Adrenal gland (tissue), 9 donors: ENCODE measurements at regions not wholly inside any gene's neighbourhood (a gene's known extent, or its start where the extent isn't known, plus 50 kb on each side); places are given as distances from the start of the nearest gene placed in this dataset.

ENCODE experiments used
- DNase-seq, 7 donors: peaks; one replicate each; pipeline ENCODE4 v3.0.0-alpha.2; 2019 to 2020
- H3K27ac ChIP-seq, 5 donors: fragments of 200-600 bp; sonication (generic) in 4 of 5; 1 replicate in 3 of 5; 2 replicates in 2 of 5; pipeline versions ENCODE4 v1.5.1 to v1.8.0; 2016 to 2020; ENCODE audit warnings: mild to moderate bottlenecking in 1 of 5
- H3K27me3 ChIP-seq: fragments of 200-600 bp; 2 replicates; pipeline ENCODE4 v1.8.0; 2021
- H3K36me3 ChIP-seq, 2 donors: fragments of 200-600 bp; replicated peaks in 1 of 2; 1 replicate in 1 of 2; 2 replicates in 1 of 2; pipeline versions ENCODE4 v1.5.1 to v1.8.0; 2018 to 2022
- H3K4me1 ChIP-seq, 2 donors: fragments of 200-600 bp; replicated peaks in 1 of 2; 1 replicate in 1 of 2; 2 replicates in 1 of 2; pipeline versions ENCODE4 v1.5.1 to v1.8.0; 2018 to 2021
- H3K4me3 ChIP-seq, 4 donors: fragments of 200-600 bp; sonication (generic) in 3 of 4; one replicate each; pipeline ENCODE4 v1.5.1; 2016 to 2018
- H3K9me3 ChIP-seq, 3 donors: fragments of 200-600 bp; sonication (generic) in 1 of 3; replicated peaks in 1 of 3; 1 replicate in 2 of 3; 2 replicates in 1 of 3; pipeline versions ENCODE4 v1.5.1 to v1.8.0; 2016 to 2021
- POLR2A ChIP-seq, 2 donors: fragments of 450-650 bp; IDR thresholded peaks; one replicate each; pipeline ENCODE4 v1.6.1; 2017; ENCODE audit warnings: antibody characterized with exemption in 2 of 2, mild to moderate bottlenecking in 2 of 2, moderate library complexity in 1 of 2
- WGBS, 4 donors: extraction: QIAGEN DNeasy Blood & Tissue Kit in 2 of 4; methylation state at CpG; one replicate each; pipeline versions ENCODE4 v1.1.5 to v1.1.7; 2013 to 2017; 5-methylcytosine and 5-hydroxymethylcytosine counted together
- intact Hi-C, 2 donors: fragments of 100-400 bp; cut with DNase I; formaldehyde crosslinking; loops; one replicate each; pipeline versions ENCODE4 v1.14.1 to v1.15.0; 2022 to 2023
- TF ChIP-seq, protein P1 (sequence below), 6 experiments: fragments of 450-650 bp in 4 of 6; fragments of 200-600 bp in 2 of 6; sonication (generic) in 1 of 6; IDR thresholded peaks; 1 replicate in 5 of 6; 2 replicates in 1 of 6; pipeline versions ENCODE4 v1.5.1 to v1.8.0; 2016 to 2021; ENCODE audit warnings: antibody characterized with exemption in 6 of 6, mild to moderate bottlenecking in 2 of 6, moderate library complexity in 1 of 6
- donor health status: healthy with polysubstance abuse.
- donor health status: Bipolar disorder and iron deficiency.
- donor health status: DM: yes; HTN: yes; CAD: no.
- donor health status: DM: no; HTN: no; CAD: no.
- donor health status: DM: no; HTN: no; CAD: no.

DNA sequence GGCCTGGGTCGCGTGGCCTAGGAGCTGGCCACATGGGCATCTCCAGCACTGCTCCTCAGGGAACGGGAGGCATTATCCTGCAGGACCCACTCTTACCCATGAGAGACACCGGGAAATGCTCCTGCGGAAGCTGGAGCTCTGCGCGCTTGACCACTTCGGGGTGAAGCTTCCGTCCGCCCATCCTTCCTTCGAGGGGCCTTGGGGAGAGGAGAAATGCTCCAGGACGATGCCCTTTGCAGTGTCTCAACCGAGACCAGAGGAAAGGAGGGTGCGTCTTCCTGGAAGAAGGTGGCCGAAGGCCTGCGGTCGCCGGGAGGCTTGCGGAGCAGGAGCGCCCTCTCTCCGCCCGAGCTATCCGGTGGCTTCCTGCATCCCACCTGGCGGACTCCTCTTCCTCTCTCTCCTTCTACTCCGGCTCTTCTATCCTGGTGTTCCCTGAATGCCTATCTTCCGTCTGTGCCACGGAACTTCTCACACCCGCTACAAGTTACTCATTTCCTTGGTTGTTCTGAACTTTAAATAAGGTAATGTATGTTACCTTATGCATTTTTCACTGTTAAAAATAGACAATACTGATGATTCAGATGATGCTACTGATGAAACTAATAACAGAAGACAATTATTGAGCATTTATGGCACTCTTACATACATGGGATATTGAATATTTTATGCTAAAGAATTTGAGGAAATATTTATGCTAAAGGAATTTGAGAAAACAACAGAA lies 91.4 kb downstream of the PRKAB2 start:
- WGBS, 4 donors: 15 to 21% (median 16%) methylated on average over 10 to 28 of the region's 28 CpGs
- Histone ChIP-seq H3K9me3 (no peaks in the 10 kb centered on the region), H3K4me3 (no peak overlapping the region), H3K27me3 (peaks cover 79% of the 10 kb centered on the region), H3K4me1 (peaks cover 5 to 8% of the 10 kb centered on the region in 2 donors), H3K36me3 (no peaks in the 10 kb centered on the region), H3K27ac (no peak overlapping the region)
- intact Hi-C loops: no loop called here
- TF ChIP-seq POLR2A (IDR thresholded peaks at IDR 0.05): no peak
- TF ChIP-seq, protein P1, sequence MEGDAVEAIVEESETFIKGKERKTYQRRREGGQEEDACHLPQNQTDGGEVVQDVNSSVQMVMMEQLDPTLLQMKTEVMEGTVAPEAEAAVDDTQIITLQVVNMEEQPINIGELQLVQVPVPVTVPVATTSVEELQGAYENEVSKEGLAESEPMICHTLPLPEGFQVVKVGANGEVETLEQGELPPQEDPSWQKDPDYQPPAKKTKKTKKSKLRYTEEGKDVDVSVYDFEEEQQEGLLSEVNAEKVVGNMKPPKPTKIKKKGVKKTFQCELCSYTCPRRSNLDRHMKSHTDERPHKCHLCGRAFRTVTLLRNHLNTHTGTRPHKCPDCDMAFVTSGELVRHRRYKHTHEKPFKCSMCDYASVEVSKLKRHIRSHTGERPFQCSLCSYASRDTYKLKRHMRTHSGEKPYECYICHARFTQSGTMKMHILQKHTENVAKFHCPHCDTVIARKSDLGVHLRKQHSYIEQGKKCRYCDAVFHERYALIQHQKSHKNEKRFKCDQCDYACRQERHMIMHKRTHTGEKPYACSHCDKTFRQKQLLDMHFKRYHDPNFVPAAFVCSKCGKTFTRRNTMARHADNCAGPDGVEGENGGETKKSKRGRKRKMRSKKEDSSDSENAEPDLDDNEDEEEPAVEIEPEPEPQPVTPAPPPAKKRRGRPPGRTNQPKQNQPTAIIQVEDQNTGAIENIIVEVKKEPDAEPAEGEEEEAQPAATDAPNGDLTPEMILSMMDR (IDR thresholded peaks at IDR 0.05): no peak
- DNase-seq: no peak

DNA sequence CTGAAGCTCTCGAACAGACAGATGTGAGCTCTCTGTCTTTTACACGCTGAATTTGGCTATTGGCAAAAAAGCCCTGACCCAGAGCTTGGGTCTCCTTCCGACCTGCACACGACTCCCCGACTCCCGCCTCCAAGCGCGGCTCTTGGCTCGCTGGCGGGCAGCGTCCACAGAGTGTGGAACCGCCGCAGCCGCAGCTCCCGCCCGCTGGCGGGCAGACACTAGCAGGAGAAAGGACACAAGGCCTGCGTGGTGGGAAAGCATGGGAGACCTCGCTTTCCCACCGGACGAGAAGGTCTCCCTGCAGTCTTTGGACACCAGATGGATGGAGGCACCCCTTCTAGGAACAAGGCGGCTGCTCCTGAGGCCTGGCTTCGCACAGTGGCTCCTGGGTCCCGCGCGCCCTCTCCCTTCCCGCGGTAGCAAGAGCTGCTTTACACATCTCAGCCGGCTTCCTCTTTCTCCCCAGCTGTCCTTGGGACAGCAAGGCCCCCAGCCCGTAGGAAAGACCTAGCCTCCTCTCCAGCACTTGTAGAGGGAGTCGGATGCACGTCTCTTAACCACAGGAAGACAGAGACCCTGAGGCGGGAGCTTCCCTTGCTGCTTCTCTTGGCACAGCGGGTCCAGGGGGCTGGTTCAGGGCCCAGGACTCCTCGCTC lies 92.1 kb downstream of the PRKAB2 start:
- whole genome bisulfite sequencing, 4 donors: 0 to 7% (median 5%) methylated on average over 1 to 35 of the region's 35 CpGs
- no peaks in the 10 kb centered on the region for H3K9me3 ChIP-seq
- TF ChIP-seq, protein P1 (IDR thresholded peaks at IDR 0.05): no peak
- TF ChIP-seq POLR2A (IDR thresholded peaks at IDR 0.05): no peak
- peaks cover 5 to 8% of the 10 kb centered on the region in 2 donors for H3K4me1 ChIP-seq
- H3K27ac ChIP-seq: no peak overlapping the region
- intact Hi-C loops: no loop called here
- peaks cover 84% of the 10 kb centered on the region for H3K27me3 ChIP-seq
- no peak overlapping the region for H3K4me3 ChIP-seq
- no peak for DNase-seq
- H3K36me3 ChIP-seq: no peaks in the 10 kb centered on the region

- TF ChIP-seq, protein P1 (IDR thresholded peaks at IDR 0.05): no peak
- TF ChIP-seq POLR2A (IDR thresholded peaks at IDR 0.05): no peak
- 5 to 25% (median 12%) methylated on average over 7 to 45 of the region's 45 CpGs for WGBS, 4 donors
- H3K4me3 ChIP-seq: no peak overlapping the region
- no peak for DNase-seq
- H3K27ac ChIP-seq: no peak overlapping the region
- peaks cover 3 to 8% of the 10 kb centered on the region in 2 donors for H3K4me1 ChIP-seq
- no peaks in the 10 kb centered on the region for H3K36me3 ChIP-seq
- intact Hi-C loops: no loop called here
- peaks cover 89% of the 10 kb centered on the region for H3K27me3 ChIP-seq
- H3K9me3 ChIP-seq: no peaks in the 10 kb centered on the region
Observed at GRCh38 chr1:147079400-147080005, 92.8 kb downstream of the PRKAB2 start.

- H3K4me1 ChIP-seq: peaks cover 0 to 1% of the 10 kb centered on the region in 2 donors
- intact Hi-C loops: no loop called here
- no peak overlapping the region for H3K27ac ChIP-seq
- H3K36me3 ChIP-seq: no peaks in the 10 kb centered on the region
- no peaks in the 10 kb centered on the region for H3K9me3 ChIP-seq
- peaks cover 91% of the 10 kb centered on the region for H3K27me3 ChIP-seq
- DNase-seq: no peak
- TF ChIP-seq, protein P1 (IDR thresholded peaks at IDR 0.05): no peak
- TF ChIP-seq POLR2A (IDR thresholded peaks at IDR 0.05): no peak
- H3K4me3 ChIP-seq: no peak overlapping the region
- 0 to 20% (median 12%) methylated on average over 3 to 52 of the region's 52 CpGs for WGBS, 4 donors
Observed at GRCh38 chr1:147078606-147079399, 93.5 kb downstream of the PRKAB2 start.
